SK-N-SH (cell line): ENCODE measurements at regions not wholly inside any gene's neighbourhood (a gene's known extent, or its start where the extent isn't known, plus 50 kb on each side); places are given as distances from the start of the nearest gene placed in this dataset.
A peak's percentile ranks its signal among the peaks of the same experiment; 100 is the strongest.

Source experiments
- CTCF ChIA-PET: fragments of 300-600, 350-600 bp; formaldehyde crosslinking; extraction: SDS; loops from one replicate; lab custom pipeline; 2021; lab: Yijun Ruan, JAX
- POLR2A ChIA-PET: fragments of 350-600 bp; sonication (Branson Sonifier 250); formaldehyde crosslinking; extraction: SDS; loops from one replicate; lab custom pipeline; 2020; ENCODE audit warnings: antibody characterized with exemption, inconsistent platforms; lab: Yijun Ruan, JAX
- DNase-seq: peaks from one replicate; pipeline ENCODE4 v3.0.0; 2012
- H2AFZ ChIP-seq: fragments of 200-600 bp; sonication (generic); 2 replicates; pipeline ENCODE4 v1.8.1; 2016; ENCODE audit warnings: antibody characterized with exemption, mild to moderate bottlenecking, low read depth
- H3F3A ChIP-seq: fragments of 200-600 bp; sonication (generic); replicated peaks from 2 replicates; pipeline ENCODE3; 2016; ENCODE audit warnings: antibody characterized with exemption, mild to moderate bottlenecking; ENCODE audit not compliant: insufficient read depth
- H3K27ac ChIP-seq, 2 experiments: fragments of 200-500 bp in 1 of 2; fragments of 200-600 bp in 1 of 2; sonication (Bioruptor generic) in 1 of 2; sonication (generic), shearing (Covaris generic) in 1 of 2; 2 replicates each; pipeline versions ENCODE4 v1.5.1 to v1.6.1; 2014 to 2016; ENCODE audit warnings: low read depth in 2 of 2, inconsistent platforms in 1 of 2, low read length in 1 of 2, mild to moderate bottlenecking in 1 of 2, mixed read lengths in 1 of 2
- H3K27me3 ChIP-seq: fragments of 200-600 bp; sonication (generic), shearing (Covaris generic); 2 replicates; pipeline ENCODE4 v1.6.1; 2016; ENCODE audit warnings: mixed run types; ENCODE audit not compliant: insufficient read depth
- H3K36me3 ChIP-seq, 2 experiments: fragments of 200-500 bp in 1 of 2; fragments of 200-600 bp in 1 of 2; sonication (Bioruptor generic) in 1 of 2; sonication (generic) in 1 of 2; replicated peaks in 1 of 2; 2 replicates each; pipeline versions ENCODE3 to v1.5.1; 2014 to 2016; ENCODE audit warnings: low read length in 1 of 2, mild to moderate bottlenecking in 1 of 2; ENCODE audit not compliant: insufficient read depth in 2 of 2, control insufficient read depth in 1 of 2
- H3K4me1 ChIP-seq, 2 experiments: fragments of 200-500 bp in 1 of 2; fragments of 200-600 bp in 1 of 2; sonication (Bioruptor generic) in 1 of 2; sonication (generic), shearing (Covaris generic) in 1 of 2; 2 replicates each; pipeline versions ENCODE4 v1.5.1 to v1.6.1; 2014 to 2016; ENCODE audit warnings: low read depth in 1 of 2, low read length in 1 of 2, mixed run types in 1 of 2; ENCODE audit not compliant: insufficient read depth in 2 of 2, control insufficient read depth in 1 of 2
- H3K4me2 ChIP-seq: fragments of 200-600 bp; sonication (generic), shearing (Covaris generic); 2 replicates; pipeline ENCODE4 v1.6.1; 2017; ENCODE audit warnings: mixed run types
- H3K4me3 ChIP-seq, 2 experiments: fragments of 200-500 bp in 1 of 2; fragments of 200-600 bp in 1 of 2; sonication (Bioruptor generic) in 1 of 2; sonication (generic), shearing (Covaris generic) in 1 of 2; 2 replicates each; pipeline versions ENCODE4 v1.5.1 to v1.8.1; 2014 to 2016; ENCODE audit warnings: low read depth in 2 of 2, inconsistent platforms in 1 of 2, low read length in 1 of 2, mild to moderate bottlenecking in 1 of 2, mixed read lengths in 1 of 2, moderate library complexity in 1 of 2
- H3K79me2 ChIP-seq: fragments of 200-600 bp; sonication (generic); 2 replicates; pipeline ENCODE4 v1.8.1; 2017; ENCODE audit warnings: mild to moderate bottlenecking; ENCODE audit not compliant: insufficient read depth
- H3K9ac ChIP-seq: fragments of 200-600 bp; sonication (generic); 2 replicates; pipeline ENCODE4 v1.6.1; 2017; ENCODE audit warnings: mixed run types
- H3K9me2 ChIP-seq: fragments of 200-600 bp; sonication (generic); 2 replicates; pipeline ENCODE4 v1.6.1; 2017; ENCODE audit warnings: mixed run types
- H3K9me3 ChIP-seq: fragments of 200-600 bp; sonication (generic); 2 replicates; pipeline ENCODE4 v1.6.1; 2017; ENCODE audit warnings: mixed run types, mild to moderate bottlenecking, moderate library complexity
- H4K20me1 ChIP-seq: fragments of 200-600 bp; sonication (generic); 2 replicates; pipeline ENCODE4 v1.6.1; 2017; ENCODE audit warnings: mild to moderate bottlenecking, mixed run types; ENCODE audit not compliant: insufficient read depth
- CHD2 ChIP-seq: fragments of 150-350 bp; IDR thresholded peaks from 2 replicates; pipeline ENCODE4 v1.6.1; 2018; ENCODE audit warnings: low read length; ENCODE audit not compliant: partially characterized antibody
- CTCF ChIP-seq: fragments of 200-600 bp; sonication (generic); IDR thresholded peaks from 2 replicates; pipeline ENCODE4 v1.6.1; 2017; ENCODE audit warnings: antibody characterized with exemption, mild to moderate bottlenecking, moderate library complexity
- ELF1 ChIP-seq: IDR thresholded peaks from 2 replicates; pipeline ENCODE4 v1.4.0; 2012
- EP300 ChIP-seq, 2 experiments: IDR thresholded peaks; 2 replicates each; pipeline versions ENCODE4 v1.4.0 to v1.6.1; 2012; ENCODE audit warnings: borderline replicate concordance in 1 of 2, low read depth in 1 of 2, low read length in 1 of 2
- FOSL2 ChIP-seq: IDR thresholded peaks from 2 replicates; pipeline ENCODE4 v1.4.0; 2012; ENCODE audit warnings: low read depth, mild to moderate bottlenecking, moderate library complexity, borderline replicate concordance
- IRF3 ChIP-seq: fragments of 150-350 bp; IDR thresholded peaks from 2 replicates; pipeline ENCODE4 v1.6.1; 2016; ENCODE audit warnings: mild to moderate bottlenecking, low read depth, low read length
- JUND ChIP-seq: IDR thresholded peaks from 2 replicates; pipeline ENCODE4 v1.4.0; 2012
- MXI1 ChIP-seq: IDR thresholded peaks from 2 replicates; pipeline ENCODE4 v1.6.1; 2012; ENCODE audit warnings: mild to moderate bottlenecking, low read depth, low read length, improper control_type of control experiment
- NFIC ChIP-seq: IDR thresholded peaks from 2 replicates; pipeline ENCODE4 v1.4.0; 2012; ENCODE audit warnings: borderline replicate concordance
- NRF1 ChIP-seq: IDR thresholded peaks from 2 replicates; pipeline ENCODE4 v1.6.1; 2012; ENCODE audit warnings: low read depth, mild to moderate bottlenecking, low read length
- RAD21 ChIP-seq: IDR thresholded peaks from 2 replicates; pipeline ENCODE4 v1.6.1; 2012; ENCODE audit warnings: mild to moderate bottlenecking, low read length
- RCOR1 ChIP-seq: fragments of 150-350 bp; IDR thresholded peaks from 2 replicates; pipeline ENCODE4 v1.6.1; 2017; ENCODE audit warnings: antibody characterized with exemption, low read length
- RFX5 ChIP-seq: IDR thresholded peaks from 2 replicates; pipeline ENCODE4 v1.6.1; 2012; ENCODE audit warnings: mild to moderate bottlenecking, improper control_type of control experiment, low read length
- SMC3 ChIP-seq: IDR thresholded peaks from 2 replicates; pipeline ENCODE4 v1.6.1; 2012; ENCODE audit warnings: low read depth, low read length, improper control_type of control experiment
- TCF12 ChIP-seq: IDR thresholded peaks from 2 replicates; pipeline ENCODE4 v1.4.0; 2012
- TEAD4 ChIP-seq: IDR thresholded peaks from 2 replicates; pipeline ENCODE4 v1.4.0; 2012; ENCODE audit warnings: mild to moderate bottlenecking, borderline replicate concordance; ENCODE audit not compliant: insufficient read depth
- USF1 ChIP-seq: IDR thresholded peaks from 2 replicates; pipeline ENCODE4 v1.4.0; 2012; ENCODE audit warnings: low read depth, borderline replicate concordance
- YY1 ChIP-seq: IDR thresholded peaks from 2 replicates; pipeline ENCODE4 v1.4.0; 2012; ENCODE audit warnings: low read depth, mild to moderate bottlenecking
- WGBS: methylation state at CpG from one replicate; pipeline ENCODE4 v1.1.6; 2017; ENCODE audit warnings: low lambda C conversion rate; 5-methylcytosine and 5-hydroxymethylcytosine counted together
- TF ChIP-seq, protein P1 (sequence below): IDR thresholded peaks from 2 replicates; pipeline ENCODE4 v1.6.1; 2012; ENCODE audit warnings: mild to moderate bottlenecking, low read depth, low read length, moderate library complexity
- TF ChIP-seq, protein P2 (sequence below): IDR thresholded peaks from 2 replicates; pipeline ENCODE4; 2012

- WGBS: 25% methylated on average over 1 of the region's 1 CpG
- no peaks in the 10 kb centered on the region for H3K9me2 ChIP-seq
- no peak overlapping the region for H3K9ac ChIP-seq
- no peaks in the 10 kb centered on the region; a peak in 1 of 4 replicates for H3K4me1 ChIP-seq
- no peaks in the 10 kb centered on the region for H3K79me2 ChIP-seq
- ChIA-PET POLR2A (no interaction called here), CTCF (no interaction called here)
- no peak overlapping the region for H3K4me3 ChIP-seq
- H3K9me3 ChIP-seq: no peaks in the 10 kb centered on the region
- no peaks in the 10 kb centered on the region for H4K20me1 ChIP-seq
- peak overlapping the region in 1 of 2 experiments; percentile 16; a peak in 1 of 4 replicates for H3K27ac ChIP-seq
- H3F3A ChIP-seq: no peaks in the 10 kb centered on the region
- no peaks in the 10 kb centered on the region for H3K36me3 ChIP-seq
- H3K4me2 ChIP-seq: no peak overlapping the region
- TF ChIP-seq IRF3 (no peak), EP300 (IDR thresholded peaks at IDR 0.05; ENCODE audit: borderline replicate concordance in 1 of 2, low read depth in 1 of 2, low read length in 1 of 2) (no peak), NFIC (no peak), JUND (no peak), NRF1 (no peak), RCOR1 (no peak), MXI1 (no peak), YY1 (no peak), CTCF (no peak), RFX5 (no peak), USF1 (no peak), CHD2 (no peak), TCF12 (no peak), ELF1 (no peak), TEAD4 (no peak), SMC3 (no peak), FOSL2 (no peak), RAD21 (no peak)
- TF ChIP-seq, protein P1, sequence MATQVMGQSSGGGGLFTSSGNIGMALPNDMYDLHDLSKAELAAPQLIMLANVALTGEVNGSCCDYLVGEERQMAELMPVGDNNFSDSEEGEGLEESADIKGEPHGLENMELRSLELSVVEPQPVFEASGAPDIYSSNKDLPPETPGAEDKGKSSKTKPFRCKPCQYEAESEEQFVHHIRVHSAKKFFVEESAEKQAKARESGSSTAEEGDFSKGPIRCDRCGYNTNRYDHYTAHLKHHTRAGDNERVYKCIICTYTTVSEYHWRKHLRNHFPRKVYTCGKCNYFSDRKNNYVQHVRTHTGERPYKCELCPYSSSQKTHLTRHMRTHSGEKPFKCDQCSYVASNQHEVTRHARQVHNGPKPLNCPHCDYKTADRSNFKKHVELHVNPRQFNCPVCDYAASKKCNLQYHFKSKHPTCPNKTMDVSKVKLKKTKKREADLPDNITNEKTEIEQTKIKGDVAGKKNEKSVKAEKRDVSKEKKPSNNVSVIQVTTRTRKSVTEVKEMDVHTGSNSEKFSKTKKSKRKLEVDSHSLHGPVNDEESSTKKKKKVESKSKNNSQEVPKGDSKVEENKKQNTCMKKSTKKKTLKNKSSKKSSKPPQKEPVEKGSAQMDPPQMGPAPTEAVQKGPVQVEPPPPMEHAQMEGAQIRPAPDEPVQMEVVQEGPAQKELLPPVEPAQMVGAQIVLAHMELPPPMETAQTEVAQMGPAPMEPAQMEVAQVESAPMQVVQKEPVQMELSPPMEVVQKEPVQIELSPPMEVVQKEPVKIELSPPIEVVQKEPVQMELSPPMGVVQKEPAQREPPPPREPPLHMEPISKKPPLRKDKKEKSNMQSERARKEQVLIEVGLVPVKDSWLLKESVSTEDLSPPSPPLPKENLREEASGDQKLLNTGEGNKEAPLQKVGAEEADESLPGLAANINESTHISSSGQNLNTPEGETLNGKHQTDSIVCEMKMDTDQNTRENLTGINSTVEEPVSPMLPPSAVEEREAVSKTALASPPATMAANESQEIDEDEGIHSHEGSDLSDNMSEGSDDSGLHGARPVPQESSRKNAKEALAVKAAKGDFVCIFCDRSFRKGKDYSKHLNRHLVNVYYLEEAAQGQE: no peak
- TF ChIP-seq, protein P2, sequence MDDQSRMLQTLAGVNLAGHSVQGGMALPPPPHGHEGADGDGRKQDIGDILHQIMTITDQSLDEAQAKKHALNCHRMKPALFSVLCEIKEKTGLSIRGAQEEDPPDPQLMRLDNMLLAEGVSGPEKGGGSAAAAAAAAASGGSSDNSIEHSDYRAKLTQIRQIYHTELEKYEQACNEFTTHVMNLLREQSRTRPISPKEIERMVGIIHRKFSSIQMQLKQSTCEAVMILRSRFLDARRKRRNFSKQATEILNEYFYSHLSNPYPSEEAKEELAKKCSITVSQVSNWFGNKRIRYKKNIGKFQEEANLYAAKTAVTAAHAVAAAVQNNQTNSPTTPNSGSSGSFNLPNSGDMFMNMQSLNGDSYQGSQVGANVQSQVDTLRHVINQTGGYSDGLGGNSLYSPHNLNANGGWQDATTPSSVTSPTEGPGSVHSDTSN: no peak
- no peaks in the 10 kb centered on the region for H3K27me3 ChIP-seq
- no peak overlapping the region for H2AFZ ChIP-seq
- DNase-seq: peak; percentile 9
These were observed 415.7 kb upstream of the ZP4 start for GRCh38 chr1:238306411-238306810.
